ENCODE measurements at regions not wholly inside any gene's neighbourhood (a gene's known extent, or its start where the extent isn't known, plus 50 kb on each side); places are given as distances from the start of the nearest gene placed in this dataset.

- POLR2A ChIA-PET, result no interaction called here
- no peaks in the 10 kb centered on the region for H3K4me1 Mint-ChIP-seq
- no peaks in the 10 kb centered on the region for H3K27me3 Mint-ChIP-seq
- H3K9me3 Mint-ChIP-seq, result peaks cover 2% of the 10 kb centered on the region
- no peak overlapping the region for H3K27ac Mint-ChIP-seq
- H3K36me3 Mint-ChIP-seq (ENCODE audit: low read depth), result no peaks in the 10 kb centered on the region
- CTCF ChIA-PET, result no interaction called here
- H3K4me3 Mint-ChIP-seq, result no peak overlapping the region
- no peak for DNase-seq
Measured at GRCh38 chr11:80603472-80603871, 1162.6 kb upstream of the TENM4 start.

GRCh38 chr11:80598905-80599304, 1158.1 kb upstream of the TENM4 start:
- no peak for DNase-seq
- H3K27me3 Mint-ChIP-seq, result no peaks in the 10 kb centered on the region
- ChIA-PET CTCF (no interaction called here), POLR2A (no interaction called here)
- peaks cover 4% of the 10 kb centered on the region for H3K9me3 Mint-ChIP-seq
- H3K4me3 Mint-ChIP-seq, result no peak overlapping the region
- no peak overlapping the region for H3K27ac Mint-ChIP-seq
- H3K4me1 Mint-ChIP-seq, result no peaks in the 10 kb centered on the region
- H3K36me3 Mint-ChIP-seq (ENCODE audit: low read depth), result no peaks in the 10 kb centered on the region

- no peaks in the 10 kb centered on the region for H3K36me3 Mint-ChIP-seq (ENCODE audit: low read depth)
- H3K27ac Mint-ChIP-seq, result no peak overlapping the region
- H3K4me3 Mint-ChIP-seq, result no peak overlapping the region
- DNase-seq, result no peak
- H3K27me3 Mint-ChIP-seq, result no peaks in the 10 kb centered on the region
- ChIA-PET POLR2A (no interaction called here), CTCF (no interaction called here)
- H3K4me1 Mint-ChIP-seq, result no peaks in the 10 kb centered on the region
- H3K9me3 Mint-ChIP-seq, result peaks cover 6% of the 10 kb centered on the region
Measured at GRCh38 chr11:80596291-80596810, 1155.5 kb upstream of the TENM4 start.

GRCh38 chr11:80595011-80595410, 1154.2 kb upstream of the TENM4 start:
- no peaks in the 10 kb centered on the region for H3K36me3 Mint-ChIP-seq (ENCODE audit: low read depth)
- POLR2A ChIA-PET, result no interaction called here
- DNase-seq, result no peak

GRCh38 chr11:80593648-80594374, 1153.0 kb upstream of the TENM4 start:
- no peak for DNase-seq
- Mint-ChIP-seq H3K4me3 (no peak overlapping the region), H3K9me3 (peaks cover 4% of the 10 kb centered on the region), H3K4me1 (no peaks in the 10 kb centered on the region), H3K36me3 (ENCODE audit: low read depth) (no peaks in the 10 kb centered on the region), H3K27me3 (no peaks in the 10 kb centered on the region), H3K27ac (no peak overlapping the region)
- ChIA-PET CTCF (no interaction called here), POLR2A (no interaction called here)

More at GRCh38 chr11:80595011-80595410, 1154.2 kb upstream of the TENM4 start:
- H3K27me3 Mint-ChIP-seq, result no peaks in the 10 kb centered on the region
- no peak overlapping the region for H3K27ac Mint-ChIP-seq
- H3K4me1 Mint-ChIP-seq, result no peaks in the 10 kb centered on the region
- no peak overlapping the region for H3K4me3 Mint-ChIP-seq
- CTCF ChIA-PET, result no interaction called here
- H3K9me3 Mint-ChIP-seq, result peaks cover 6% of the 10 kb centered on the region

- Mint-ChIP-seq H3K4me1 (no peaks in the 10 kb centered on the region), H3K36me3 (ENCODE audit: low read depth) (no peaks in the 10 kb centered on the region), H3K27ac (no peak overlapping the region), H3K4me3 (no peak overlapping the region), H3K27me3 (no peaks in the 10 kb centered on the region), H3K9me3 (peaks cover 2% of the 10 kb centered on the region)
- no peak for DNase-seq
- POLR2A ChIA-PET, result no interaction called here
- CTCF ChIA-PET, result no interaction called here
Measured at GRCh38 chr11:80592546-80592945, 1151.7 kb upstream of the TENM4 start.

GRCh38 chr11:80587906-80588305, 1147.1 kb upstream of the TENM4 start:
- CTCF ChIA-PET, result no interaction called here

GRCh38 chr11:80586464-80586863, 1145.6 kb upstream of the TENM4 start:
- Mint-ChIP-seq H3K27ac (no peak overlapping the region), H3K9me3 (no peaks in the 10 kb centered on the region), H3K4me1 (no peaks in the 10 kb centered on the region), H3K27me3 (no peaks in the 10 kb centered on the region), H3K36me3 (ENCODE audit: low read depth) (no peaks in the 10 kb centered on the region), H3K4me3 (no peak overlapping the region)
- ChIA-PET CTCF (no interaction called here), POLR2A (no interaction called here)
- no peak for DNase-seq

More at GRCh38 chr11:80587906-80588305, 1147.1 kb upstream of the TENM4 start:
- no peaks in the 10 kb centered on the region for H3K4me1 Mint-ChIP-seq
- no peaks in the 10 kb centered on the region for H3K36me3 Mint-ChIP-seq (ENCODE audit: low read depth)
- H3K27me3 Mint-ChIP-seq, result no peaks in the 10 kb centered on the region
- no peak overlapping the region for H3K4me3 Mint-ChIP-seq
- no peak for DNase-seq
- POLR2A ChIA-PET, result no interaction called here
- peaks cover 2% of the 10 kb centered on the region for H3K9me3 Mint-ChIP-seq
- no peak overlapping the region for H3K27ac Mint-ChIP-seq

- H3K36me3 Mint-ChIP-seq (ENCODE audit: low read depth), result no peaks in the 10 kb centered on the region
- H3K4me3 Mint-ChIP-seq, result no peak overlapping the region
- no peak for DNase-seq
- ChIA-PET POLR2A (no interaction called here), CTCF (no interaction called here)
- H3K27me3 Mint-ChIP-seq, result no peaks in the 10 kb centered on the region
- H3K4me1 Mint-ChIP-seq, result no peaks in the 10 kb centered on the region
- H3K9me3 Mint-ChIP-seq, result no peaks in the 10 kb centered on the region
- H3K27ac Mint-ChIP-seq, result no peak overlapping the region
Measured at GRCh38 chr11:80584661-80585060, 1143.8 kb upstream of the TENM4 start.

GRCh38 chr11:80569832-80570231, 1129.0 kb upstream of the TENM4 start:
- Mint-ChIP-seq H3K4me1 (no peaks in the 10 kb centered on the region), H3K9me3 (peaks cover 14% of the 10 kb centered on the region), H3K27me3 (no peaks in the 10 kb centered on the region), H3K36me3 (ENCODE audit: low read depth) (no peaks in the 10 kb centered on the region), H3K27ac (no peak overlapping the region), H3K4me3 (no peak overlapping the region)
- ChIA-PET POLR2A (no interaction called here), CTCF (no interaction called here)
- no peak for DNase-seq

GRCh38 chr11:80565231-80565630, 1124.4 kb upstream of the TENM4 start:
- no peaks in the 10 kb centered on the region for H3K36me3 Mint-ChIP-seq (ENCODE audit: low read depth)
- H3K27me3 Mint-ChIP-seq, result no peaks in the 10 kb centered on the region
- CTCF ChIA-PET, result no interaction called here
- no peak overlapping the region for H3K27ac Mint-ChIP-seq
- POLR2A ChIA-PET, result no interaction called here
- H3K4me1 Mint-ChIP-seq, result no peaks in the 10 kb centered on the region
- no peak for DNase-seq
- peaks cover 4% of the 10 kb centered on the region for H3K9me3 Mint-ChIP-seq
- H3K4me3 Mint-ChIP-seq, result no peak overlapping the region

- H3K9me3 Mint-ChIP-seq, result peaks cover 6% of the 10 kb centered on the region
- H3K27me3 Mint-ChIP-seq, result no peaks in the 10 kb centered on the region
- ChIA-PET CTCF (no interaction called here), POLR2A (no interaction called here)
- H3K36me3 Mint-ChIP-seq (ENCODE audit: low read depth), result no peaks in the 10 kb centered on the region
- no peaks in the 10 kb centered on the region for H3K4me1 Mint-ChIP-seq
- no peak overlapping the region for H3K27ac Mint-ChIP-seq
- no peak for DNase-seq
- no peak overlapping the region for H3K4me3 Mint-ChIP-seq
Measured at GRCh38 chr11:80562523-80563125, 1121.8 kb upstream of the TENM4 start.

- Mint-ChIP-seq H3K4me3 (no peak overlapping the region), H3K27me3 (no peaks in the 10 kb centered on the region), H3K27ac (no peak overlapping the region), H3K4me1 (no peaks in the 10 kb centered on the region), H3K36me3 (ENCODE audit: low read depth) (no peaks in the 10 kb centered on the region), H3K9me3 (peaks cover 8% of the 10 kb centered on the region)
- ChIA-PET POLR2A (no interaction called here), CTCF (no interaction called here)
- DNase-seq, result no peak
Measured at GRCh38 chr11:80559942-80560341, 1119.1 kb upstream of the TENM4 start.

GRCh38 chr11:80553565-80553964, 1112.7 kb upstream of the TENM4 start:
- Mint-ChIP-seq H3K9me3 (peaks cover 4% of the 10 kb centered on the region), H3K27me3 (no peaks in the 10 kb centered on the region)

More at GRCh38 chr11:80553565-80553964, 1112.7 kb upstream of the TENM4 start:
- Mint-ChIP-seq H3K36me3 (ENCODE audit: low read depth) (no peaks in the 10 kb centered on the region), H3K4me3 (no peak overlapping the region), H3K27ac (no peak overlapping the region), H3K4me1 (no peaks in the 10 kb centered on the region)
- POLR2A ChIA-PET, result no interaction called here
- CTCF ChIA-PET, result no interaction called here
- no peak for DNase-seq

Data from activated CD4-positive, alpha-beta T cell treated with anti-CD3 and anti-CD28 coated beads, Interleukin-2, amount 10 ng/mL, durations not matched to agents 7 days and 5 days (primary cell).